Stomach (tissue), 4 donors: ENCODE measurements at regions not wholly inside any gene's neighbourhood (a gene's known extent, or its start where the extent isn't known, plus 50 kb on each side); places are given as distances from the start of the nearest gene placed in this dataset.
"Not testable (repeated sequence)": the region's sequence is repeated elsewhere in the genome, so short reads cannot be mapped to it uniquely, and the experiment has no call there.

Experiments
- CTCF ChIP-seq, 7 experiments: fragments of 450-650 bp in 4 of 7; fragments of 200-600 bp in 3 of 7; sonication (generic) in 3 of 7; IDR thresholded peaks; one replicate each; pipeline ENCODE4 v1.5.1; 2016 to 2019; ENCODE audit warnings: antibody characterized with exemption in 7 of 7, control low read depth in 2 of 7, mild to moderate bottlenecking in 1 of 7
- EP300 ChIP-seq: sonication (generic); formaldehyde crosslinking; IDR thresholded peaks from one replicate; pipeline ENCODE4 v1.6.1; 2017; ENCODE audit warnings: antibody characterized with exemption
- POLR2A ChIP-seq, 4 donors: fragments of 450-650 bp; IDR thresholded peaks; one replicate each; pipeline ENCODE4 v1.6.1; 2016; ENCODE audit warnings: antibody characterized with exemption in 4 of 4, control low read depth in 2 of 4, mild to moderate bottlenecking in 1 of 4, moderate library complexity in 1 of 4
- POLR2AphosphoS5 ChIP-seq, 3 donors: sonication (generic); formaldehyde crosslinking; IDR thresholded peaks; one replicate each; pipeline ENCODE4 v1.6.1; 2016; ENCODE audit warnings: antibody characterized with exemption in 3 of 3

- not testable (repeated sequence) for TF ChIP-seq CTCF (IDR thresholded peaks at IDR 0.05); EP300; POLR2A (IDR thresholded peaks at IDR 0.05); POLR2AphosphoS5 (IDR thresholded peaks at IDR 0.05)
These were observed 108.5 kb upstream of the NBPF9 start for GRCh38 chr1:149211757-149212420.
